PC-3 (cell line): ENCODE measurements at regions not wholly inside any gene's neighbourhood (a gene's known extent, or its start where the extent isn't known, plus 50 kb on each side); places are given as distances from the start of the nearest gene placed in this dataset.

Experiments used
- ATAC-seq: fragments of 200-7000 bp; cut with Tn5 transposase; 2 replicates; pipeline ENCODE4 v1.9.1; 2020; ENCODE audit warnings: mild to moderate bottlenecking, moderate library complexity
- BruUV-seq: library from RNA; stranded (reverse); fragments of 400-500 nt; replicated peaks from 2 replicates; lab custom pipeline; 2021; lab: Mats Ljungman, UMichigan
- CTCF ChIA-PET: fragments of 300-600 bp; sonication (Branson Sonifier 250); formaldehyde crosslinking; loops from one replicate; lab custom pipeline; 2022; ENCODE audit warnings: antibody characterized with exemption; lab: Charles Lee
- POLR2A ChIA-PET: fragments of 300-600 bp; sonication (Branson Sonifier 250); formaldehyde crosslinking; loops from one replicate; lab custom pipeline; 2022; ENCODE audit warnings: antibody characterized with exemption; ENCODE audit not compliant: unreplicated experiment; lab: Charles Lee
- DNase-seq: peaks from one replicate; pipeline ENCODE4 v3.0.0-alpha.2; 2015
- H2AFZ ChIP-seq: fragments of 300-600 bp; sonication (generic); 2 replicates; pipeline ENCODE4 v1.6.0; 2016; ENCODE audit warnings: antibody characterized with exemption, low read length
- H3F3A ChIP-seq: fragments of 300-600 bp; sonication (generic); one replicate; pipeline ENCODE4 v1.6.0; 2017; ENCODE audit warnings: antibody characterized with exemption, low read length, control low read depth, mild to moderate bottlenecking; ENCODE audit not compliant: unreplicated experiment
- H3K27ac ChIP-seq: fragments of 300-600 bp; sonication (generic); 2 replicates; pipeline ENCODE4 v1.5.1; 2016; ENCODE audit warnings: mild to moderate bottlenecking, low read length
- H3K27me3 ChIP-seq: fragments of 300-600 bp; sonication (generic); 2 replicates; pipeline ENCODE4 v1.6.1; 2016; ENCODE audit warnings: low read length, mixed read lengths
- H3K36me3 ChIP-seq: fragments of 300-600 bp; sonication (generic); 2 replicates; pipeline ENCODE4 v1.6.1; 2016; ENCODE audit warnings: low read depth, mixed run types, low read length, mixed read lengths
- H3K4me1 ChIP-seq: fragments of 300-600 bp; sonication (generic); 2 replicates; pipeline ENCODE4 v1.5.1; 2016; ENCODE audit warnings: low read length; ENCODE audit not compliant: insufficient read depth
- H3K4me2 ChIP-seq: fragments of 300-600 bp; sonication (generic); 2 replicates; pipeline ENCODE4 v1.6.0; 2016; ENCODE audit warnings: low read length
- H3K4me3 ChIP-seq: fragments of 300-600 bp; sonication (generic); 2 replicates; pipeline ENCODE4 v1.5.1; 2016; ENCODE audit warnings: mild to moderate bottlenecking, low read length, mixed read lengths
- H3K79me2 ChIP-seq: fragments of 300-600 bp; sonication (generic); 2 replicates; pipeline ENCODE4 v1.6.1; 2017; ENCODE audit warnings: low read length, mixed read lengths
- H3K9ac ChIP-seq: fragments of 300-600 bp; sonication (generic); 2 replicates; pipeline ENCODE4 v1.6.0; 2016; ENCODE audit warnings: mild to moderate bottlenecking, low read length
- H3K9me2 ChIP-seq: fragments of 300-600 bp; sonication (generic); replicated peaks from 2 replicates; pipeline ENCODE4 v1.6.1; 2016; ENCODE audit warnings: mixed run types, low read length, mixed read lengths
- H3K9me3 ChIP-seq: fragments of 300-600 bp; sonication (generic); 2 replicates; pipeline ENCODE4 v1.6.1; 2016; ENCODE audit warnings: low read length, mixed read lengths
- H4K20me1 ChIP-seq: fragments of 300-600 bp; sonication (generic); 2 replicates; pipeline ENCODE4 v1.6.1; 2016; ENCODE audit warnings: low read length, mixed read lengths
- EZH2 ChIP-seq: fragments of 300-600 bp; sonication (generic); IDR thresholded peaks from one replicate; pipeline ENCODE4 v1.6.1; 2017; ENCODE audit warnings: antibody characterized with exemption, mild to moderate bottlenecking, low read length; ENCODE audit not compliant: unreplicated experiment
- EZH2phosphoT487 ChIP-seq: fragments of 300-600 bp; sonication (generic); IDR thresholded peaks from 2 replicates; pipeline ENCODE4 v1.6.1; 2018; ENCODE audit warnings: mild to moderate bottlenecking, antibody characterized with exemption, low read length, borderline replicate concordance
- intact Hi-C: fragments of 100-400 bp; cut with micrococcal nuclease; formaldehyde crosslinking; loops from 2 replicates; pipeline ENCODE4 v1.9.0; 2023
- TF ChIP-seq, protein P1 (sequence below): fragments of 300-600 bp; sonication (generic); conservative IDR thresholded peaks from 2 replicates; pipeline ENCODE4 v1.5.1; 2017; ENCODE audit warnings: antibody characterized with exemption, low read depth, mild to moderate bottlenecking, low read length

DNA sequence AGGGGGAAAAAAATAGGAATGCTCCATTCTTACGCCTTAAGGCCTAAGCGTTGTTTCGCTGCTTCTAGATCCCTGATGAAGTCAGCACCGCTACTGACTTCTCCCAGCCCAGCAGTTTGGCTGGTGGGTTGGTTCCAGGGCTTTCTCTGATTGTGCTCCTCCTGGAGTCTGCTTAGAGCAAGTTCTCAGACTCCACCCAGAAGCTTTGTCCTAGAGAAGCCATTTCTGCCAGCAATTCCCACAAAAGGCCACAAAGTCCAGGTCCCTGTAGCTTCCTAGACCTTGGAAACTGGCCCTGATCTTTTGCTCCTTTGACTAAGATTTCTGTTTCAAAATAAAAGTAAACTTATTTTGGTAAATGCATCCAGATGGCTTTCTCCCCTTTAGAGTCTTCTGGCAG lies 65.4 kb downstream of the KCTD12 start:
- POLR2A ChIA-PET = no interaction called here
- Histone ChIP-seq H3K9me3 (no peaks in the 10 kb centered on the region), H3K27me3 (no peaks in the 10 kb centered on the region), H4K20me1 (no peaks in the 10 kb centered on the region), H3K4me1 (no peaks in the 10 kb centered on the region), H3K9me2 (no peaks in the 10 kb centered on the region), H2AFZ (no peak overlapping the region), H3K4me2 (no peak overlapping the region), H3K27ac (no peak overlapping the region), H3K79me2 (no peaks in the 10 kb centered on the region), H3K4me3 (no peak overlapping the region), H3F3A (no peaks in the 10 kb centered on the region), H3K9ac (no peak overlapping the region), H3K36me3 (no peaks in the 10 kb centered on the region)
- no TSS peak for BruUV-seq
- DNase-seq (no peak), ATAC-seq (no peak; the same call in 1 of the 2 replicates)
- intact Hi-C loops = loop anchor here (5.0 to 10.0 kb wide), 2 partner anchors 153 to 184 kb away; no protein-coding TSS in a partner anchor
- TF ChIP-seq, protein P1, sequence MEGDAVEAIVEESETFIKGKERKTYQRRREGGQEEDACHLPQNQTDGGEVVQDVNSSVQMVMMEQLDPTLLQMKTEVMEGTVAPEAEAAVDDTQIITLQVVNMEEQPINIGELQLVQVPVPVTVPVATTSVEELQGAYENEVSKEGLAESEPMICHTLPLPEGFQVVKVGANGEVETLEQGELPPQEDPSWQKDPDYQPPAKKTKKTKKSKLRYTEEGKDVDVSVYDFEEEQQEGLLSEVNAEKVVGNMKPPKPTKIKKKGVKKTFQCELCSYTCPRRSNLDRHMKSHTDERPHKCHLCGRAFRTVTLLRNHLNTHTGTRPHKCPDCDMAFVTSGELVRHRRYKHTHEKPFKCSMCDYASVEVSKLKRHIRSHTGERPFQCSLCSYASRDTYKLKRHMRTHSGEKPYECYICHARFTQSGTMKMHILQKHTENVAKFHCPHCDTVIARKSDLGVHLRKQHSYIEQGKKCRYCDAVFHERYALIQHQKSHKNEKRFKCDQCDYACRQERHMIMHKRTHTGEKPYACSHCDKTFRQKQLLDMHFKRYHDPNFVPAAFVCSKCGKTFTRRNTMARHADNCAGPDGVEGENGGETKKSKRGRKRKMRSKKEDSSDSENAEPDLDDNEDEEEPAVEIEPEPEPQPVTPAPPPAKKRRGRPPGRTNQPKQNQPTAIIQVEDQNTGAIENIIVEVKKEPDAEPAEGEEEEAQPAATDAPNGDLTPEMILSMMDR = no peak
- TF ChIP-seq EZH2phosphoT487 (no peak), EZH2 (no peak)
- CTCF ChIA-PET = no interaction called here

DNA sequence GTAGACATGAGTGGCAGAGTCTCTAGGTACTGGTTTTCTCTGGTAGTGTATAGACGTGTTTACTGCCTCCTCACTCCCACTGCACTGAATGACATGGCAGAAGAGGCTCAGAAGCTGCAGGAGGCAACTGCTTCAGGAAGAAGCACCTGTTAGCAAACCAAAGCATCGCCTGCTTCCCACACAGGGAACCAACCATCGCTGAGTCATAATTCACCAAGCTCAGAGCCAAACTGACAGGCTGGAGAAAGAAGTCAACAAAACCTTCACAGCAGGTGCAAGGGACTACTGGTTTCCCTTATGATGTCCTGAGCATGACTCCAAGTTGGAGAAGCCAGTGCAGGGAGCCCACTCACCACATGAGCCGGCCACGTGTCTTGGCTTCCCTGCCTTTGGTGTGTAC lies 69.8 kb downstream of the KCTD12 start:
- Histone ChIP-seq H3K79me2 (no peaks in the 10 kb centered on the region), H3K4me2 (no peak overlapping the region), H3K4me3 (no peak overlapping the region), H3K9me2 (no peaks in the 10 kb centered on the region), H4K20me1 (no peaks in the 10 kb centered on the region), H3K27me3 (no peaks in the 10 kb centered on the region), H3K9me3 (no peaks in the 10 kb centered on the region), H3K9ac (no peak overlapping the region), H3F3A (no peaks in the 10 kb centered on the region), H3K4me1 (no peaks in the 10 kb centered on the region), H3K27ac (no peak overlapping the region), H2AFZ (no peak overlapping the region), H3K36me3 (no peaks in the 10 kb centered on the region)
- no TSS peak for BruUV-seq
- no peak for DNase-seq
- POLR2A ChIA-PET = interaction anchor here (0.6 to 0.7 kb wide), 2 partner anchors 17 to 62 kb away, joined by 3 to 5 read pairs; no protein-coding TSS in a partner anchor
- TF ChIP-seq EZH2phosphoT487 (no peak), EZH2 (no peak)
- TF ChIP-seq, protein P1 = no peak
- no peak for ATAC-seq
- intact Hi-C loops = no loop called here
- CTCF ChIA-PET = no interaction called here

DNA sequence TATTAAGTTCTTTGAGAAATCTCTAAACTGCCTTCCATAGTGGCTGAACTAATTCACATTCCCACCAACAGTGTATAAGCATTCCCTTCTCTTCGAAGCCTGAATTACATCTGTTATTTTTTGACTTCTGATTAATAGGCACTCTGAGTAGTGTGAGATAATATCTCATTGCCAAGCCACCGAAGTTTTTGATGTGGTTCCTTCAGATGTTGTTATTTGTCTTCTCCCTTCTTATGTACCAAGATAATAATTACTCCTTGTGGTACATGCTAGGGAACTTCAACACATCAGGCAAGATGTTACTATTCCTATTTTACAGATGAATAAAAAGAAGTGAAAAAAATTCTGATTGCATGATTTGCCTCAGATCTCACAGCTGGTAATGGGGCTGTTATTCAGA lies 70.9 kb downstream of the KCTD12 start:
- intact Hi-C loops = no loop called here
- ATAC-seq (no peak), DNase-seq (no peak)
- no peaks in the 10 kb centered on the region for H3K79me2 ChIP-seq
- no peak overlapping the region for H3K9ac ChIP-seq
- H3K4me2 ChIP-seq = no peak overlapping the region
- CTCF ChIA-PET = no interaction called here
- POLR2A ChIA-PET = no interaction called here
- no peaks in the 10 kb centered on the region for H3K27me3 ChIP-seq
- H3K9me3 ChIP-seq = no peaks in the 10 kb centered on the region
- H3K36me3 ChIP-seq = no peaks in the 10 kb centered on the region
- H3K27ac ChIP-seq = no peak overlapping the region
- no peaks in the 10 kb centered on the region for H3K4me1 ChIP-seq
- no TSS peak for BruUV-seq
- H2AFZ ChIP-seq = no peak overlapping the region
- TF ChIP-seq, protein P1 = no peak
- TF ChIP-seq EZH2phosphoT487 (no peak), EZH2 (no peak)
- H3F3A ChIP-seq = no peaks in the 10 kb centered on the region
- no peaks in the 10 kb centered on the region for H3K9me2 ChIP-seq
- no peak overlapping the region for H3K4me3 ChIP-seq
- no peaks in the 10 kb centered on the region for H4K20me1 ChIP-seq
